Fibroblast of pulmonary artery (primary cell): ENCODE measurements at regions not wholly inside any gene's neighbourhood (a gene's known extent, or its start where the extent isn't known, plus 50 kb on each side); places are given as distances from the start of the nearest gene placed in this dataset.

ENCODE experiments used
- DNase-seq: peaks from one replicate; pipeline ENCODE4 v3.0.0-alpha.2; 2010; ENCODE audit warnings: low read depth
- H3K4me3 ChIP-seq: replicated peaks from 2 replicates; pipeline ENCODE4 v1.5.1; 2011; ENCODE audit warnings: low read depth, mild to moderate bottlenecking, control low read depth, low read length, moderate library complexity
- TF ChIP-seq, protein P1 (sequence below): IDR thresholded peaks from 2 replicates; pipeline ENCODE4 v1.5.1; 2011; ENCODE audit warnings: mild to moderate bottlenecking, control low read depth, low read length, inconsistent platforms; ENCODE audit errors: missing control alignments

DNA sequence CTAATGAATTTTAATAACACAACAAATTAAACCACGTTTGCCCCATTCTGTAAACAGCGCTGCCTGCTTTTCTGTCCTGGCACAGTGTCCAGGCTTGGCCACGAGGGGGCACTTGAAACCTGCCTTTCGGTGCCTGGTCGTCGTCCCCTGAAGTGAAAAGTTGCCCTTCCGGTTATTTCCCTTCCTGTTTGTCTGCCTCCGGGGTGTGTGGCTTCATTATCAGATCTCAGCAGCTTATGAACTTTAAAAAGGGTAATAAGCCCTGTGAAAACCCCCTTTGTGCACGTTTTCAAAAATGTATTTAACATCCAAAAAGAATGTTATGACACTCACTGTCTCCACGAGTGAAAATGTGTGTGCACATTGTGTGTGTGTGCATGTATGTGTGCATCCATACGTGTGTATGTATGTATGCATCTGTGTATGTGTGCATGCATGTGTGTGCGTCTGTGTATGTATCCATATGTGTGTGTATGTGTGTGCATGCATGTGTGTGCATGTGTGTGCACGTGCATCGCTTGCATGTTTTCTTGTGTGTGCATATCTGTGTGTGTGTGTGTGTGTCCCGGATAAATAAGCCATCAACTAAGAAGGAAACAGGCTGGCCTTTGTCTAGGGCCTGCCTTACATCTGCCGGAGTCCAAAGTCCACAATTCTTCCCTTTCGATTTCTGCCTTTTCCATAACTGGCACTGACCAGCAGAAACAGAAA is 358.4 kb downstream of the THBS2 start:
- TF ChIP-seq, protein P1, sequence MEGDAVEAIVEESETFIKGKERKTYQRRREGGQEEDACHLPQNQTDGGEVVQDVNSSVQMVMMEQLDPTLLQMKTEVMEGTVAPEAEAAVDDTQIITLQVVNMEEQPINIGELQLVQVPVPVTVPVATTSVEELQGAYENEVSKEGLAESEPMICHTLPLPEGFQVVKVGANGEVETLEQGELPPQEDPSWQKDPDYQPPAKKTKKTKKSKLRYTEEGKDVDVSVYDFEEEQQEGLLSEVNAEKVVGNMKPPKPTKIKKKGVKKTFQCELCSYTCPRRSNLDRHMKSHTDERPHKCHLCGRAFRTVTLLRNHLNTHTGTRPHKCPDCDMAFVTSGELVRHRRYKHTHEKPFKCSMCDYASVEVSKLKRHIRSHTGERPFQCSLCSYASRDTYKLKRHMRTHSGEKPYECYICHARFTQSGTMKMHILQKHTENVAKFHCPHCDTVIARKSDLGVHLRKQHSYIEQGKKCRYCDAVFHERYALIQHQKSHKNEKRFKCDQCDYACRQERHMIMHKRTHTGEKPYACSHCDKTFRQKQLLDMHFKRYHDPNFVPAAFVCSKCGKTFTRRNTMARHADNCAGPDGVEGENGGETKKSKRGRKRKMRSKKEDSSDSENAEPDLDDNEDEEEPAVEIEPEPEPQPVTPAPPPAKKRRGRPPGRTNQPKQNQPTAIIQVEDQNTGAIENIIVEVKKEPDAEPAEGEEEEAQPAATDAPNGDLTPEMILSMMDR = peak; percentile 96
- no peak overlapping the region for H3K4me3 ChIP-seq

DNA sequence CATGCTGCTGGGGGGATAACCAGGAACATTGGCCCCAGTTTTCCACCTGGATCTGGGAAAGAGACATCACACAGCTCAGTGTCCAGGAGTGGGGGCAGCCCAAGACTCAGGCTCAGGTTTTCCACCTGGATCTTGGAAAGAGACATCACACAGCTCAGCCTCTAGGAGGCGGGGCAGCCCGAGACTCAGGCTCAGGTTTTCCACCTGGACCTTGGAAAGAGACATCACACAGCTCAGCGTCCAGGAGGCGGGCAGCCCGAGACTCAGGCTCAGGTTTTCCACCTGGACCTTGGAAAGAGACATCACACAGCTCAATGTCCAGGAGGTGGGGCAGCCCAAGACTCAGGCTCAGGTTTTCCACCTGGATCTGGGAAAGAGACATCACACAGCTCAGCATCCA is 361.6 kb downstream of the THBS2 start:
- no peak overlapping the region for H3K4me3 ChIP-seq
- TF ChIP-seq, protein P1 = no peak
- DNase-seq = no peak

More for the DNA sequence above, 358.4 kb downstream of the THBS2 start:
- DNase-seq = peak; percentile 78

DNA sequence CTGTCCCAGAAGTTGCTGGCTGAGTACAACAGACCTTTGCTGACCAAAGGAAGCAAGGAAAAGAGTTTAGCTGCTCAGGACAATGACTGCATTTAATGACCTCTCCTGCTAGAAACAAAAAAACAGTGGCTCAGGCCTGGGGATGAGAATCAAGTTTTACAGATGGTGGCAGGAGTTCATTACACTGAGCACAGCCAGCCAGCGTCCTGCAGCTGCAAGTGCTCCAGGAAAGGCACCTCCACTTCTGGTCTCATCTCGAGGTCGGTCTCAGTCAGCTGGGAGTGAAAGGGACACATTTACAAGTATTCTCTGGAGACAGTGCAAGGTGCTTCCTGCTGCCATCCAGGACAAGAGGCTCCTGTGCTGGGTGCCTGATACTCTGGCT is 362.7 kb downstream of the THBS2 start:
- no peak overlapping the region for H3K4me3 ChIP-seq
- no peak for DNase-seq
- TF ChIP-seq, protein P1 = no peak

DNA sequence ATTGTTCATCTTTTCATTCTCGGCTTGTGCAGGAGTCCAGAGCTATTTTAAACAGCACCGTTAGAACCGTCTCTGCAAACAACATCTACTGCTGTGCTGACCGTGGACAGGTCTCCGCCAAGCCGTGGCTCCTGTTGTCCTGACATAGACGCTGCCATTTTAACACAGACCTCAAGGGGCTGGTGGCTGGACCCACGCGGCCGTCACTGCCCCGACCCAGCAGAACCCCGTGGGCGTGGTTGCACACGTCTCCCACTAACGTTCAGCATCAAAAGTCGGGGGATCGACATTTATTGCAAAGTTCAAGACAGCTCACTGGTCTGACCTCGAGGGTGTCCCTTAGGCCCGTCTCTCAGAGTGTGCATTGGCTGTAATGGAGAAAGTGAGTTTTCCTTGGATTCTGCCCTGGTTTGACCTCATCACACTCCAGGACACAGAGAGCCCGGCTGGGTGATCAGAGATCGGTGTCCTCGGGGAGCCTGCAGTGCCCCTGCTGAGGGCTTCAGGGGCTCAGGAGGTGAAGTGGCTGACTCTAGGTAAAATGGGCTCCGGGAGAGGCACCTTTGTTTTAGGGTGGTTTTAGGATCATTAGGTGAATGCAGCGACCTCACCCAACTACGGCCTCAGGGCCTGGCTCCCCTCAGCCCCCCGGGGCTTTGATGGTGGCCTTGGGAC is 363.2 kb downstream of the THBS2 start:
- no peak for DNase-seq
- TF ChIP-seq, protein P1 = no peak
- H3K4me3 ChIP-seq = no peak overlapping the region

DNA sequence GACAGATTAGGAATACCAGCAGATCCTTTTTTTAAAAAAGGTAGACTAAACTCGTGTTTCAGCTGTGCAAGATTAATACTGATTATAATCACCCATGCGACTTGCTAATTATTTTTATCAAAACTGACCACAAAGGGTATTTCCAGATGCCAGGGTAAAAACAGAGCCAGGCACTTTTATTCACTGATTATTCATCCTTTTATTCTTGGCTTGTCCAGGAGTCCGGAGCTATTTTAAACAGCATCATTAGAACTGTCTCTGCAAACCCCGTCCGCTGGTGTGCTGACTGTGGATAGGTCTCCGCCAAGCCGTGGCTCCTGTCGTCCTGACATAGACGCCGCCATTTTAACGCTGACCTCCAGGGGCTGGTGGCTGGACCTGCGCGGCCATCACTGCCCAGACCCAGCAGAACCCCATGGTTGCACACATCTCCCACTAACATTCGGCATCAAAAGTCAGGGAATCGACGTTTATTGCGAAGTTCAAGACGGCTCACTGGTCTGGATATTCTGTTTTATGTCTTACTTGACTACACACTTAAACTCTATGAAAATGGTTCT is 364.8 kb downstream of the THBS2 start:
- no peak overlapping the region for H3K4me3 ChIP-seq
- DNase-seq = no peak
- TF ChIP-seq, protein P1 = no peak

DNA sequence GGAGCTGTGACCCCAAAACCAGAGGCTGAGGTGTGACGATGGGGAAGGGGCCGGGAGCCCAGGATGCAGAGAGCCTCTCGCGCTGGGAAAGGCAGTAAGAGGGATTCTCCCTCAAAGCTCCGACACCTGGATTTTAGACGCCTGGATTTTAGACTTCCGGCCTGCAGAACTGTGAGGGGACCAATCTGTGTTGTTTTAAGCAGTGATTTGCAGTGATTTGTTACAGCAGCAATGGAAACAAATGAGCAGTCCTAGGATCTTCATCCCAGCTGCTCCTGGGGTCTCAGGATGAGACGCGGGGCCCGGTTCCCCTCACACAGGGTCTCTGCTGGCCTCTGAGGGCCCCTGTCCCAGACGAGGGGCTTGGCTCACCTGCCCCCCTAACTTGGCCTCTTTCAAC is 365.5 kb downstream of the THBS2 start:
- TF ChIP-seq, protein P1 = no peak
- H3K4me3 ChIP-seq = no peak overlapping the region
- DNase-seq = no peak
